Effector memory CD8-positive, alpha-beta T cell (primary cell): ENCODE measurements at regions not wholly inside any gene's neighbourhood (a gene's known extent, or its start where the extent isn't known, plus 50 kb on each side); places are given as distances from the start of the nearest gene placed in this dataset.

Experiments
- ATAC-seq: fragments of 150-1000 bp; cut with Tn5 transposase; replicated peaks from 2 replicates; pipeline ENCODE4 v1.10.0; 2021; ENCODE audit warnings: mild to moderate bottlenecking, moderate library complexity
- DNase-seq, 3 experiments: peaks; one replicate each; pipeline ENCODE4 v3.0.0; 2021
- H3K27ac Mint-ChIP-seq, 2 donors: one replicate each; pipeline ENCODE4 v1.8.0; 2022; ENCODE audit warnings: mild to moderate bottlenecking in 2 of 2, mixed read lengths in 2 of 2, moderate library complexity in 2 of 2
- H3K27me3 Mint-ChIP-seq, 2 donors: one replicate each; pipeline ENCODE4 v1.8.0; 2022; ENCODE audit warnings: mixed read lengths in 2 of 2
- H3K36me3 Mint-ChIP-seq: one replicate; pipeline ENCODE4 v1.8.0; 2022; ENCODE audit warnings: mild to moderate bottlenecking, moderate library complexity, mixed read lengths; ENCODE audit not compliant: insufficient read depth
- H3K4me1 Mint-ChIP-seq, 2 donors: one replicate each; pipeline ENCODE4 v1.8.0; 2022; ENCODE audit warnings: low read depth in 2 of 2, mixed read lengths in 2 of 2
- H3K4me3 Mint-ChIP-seq, 2 donors: one replicate each; pipeline ENCODE4 v1.8.0; 2022; ENCODE audit warnings: mild to moderate bottlenecking in 2 of 2, mixed read lengths in 2 of 2, moderate library complexity in 2 of 2
- H3K9me3 Mint-ChIP-seq, 2 donors: one replicate each; pipeline ENCODE4 v1.8.0; 2022; ENCODE audit warnings: mixed read lengths in 2 of 2

- H3K4me3 Mint-ChIP-seq, result no peak overlapping the region
- H3K27ac Mint-ChIP-seq, result peak overlapping the region in 1 of 2 donors; percentile 64
- H3K27me3 Mint-ChIP-seq, result peaks cover 14% of the 10 kb centered on the region in 2 donors
- ATAC-seq (no peak), DNase-seq (no peak)
- H3K9me3 Mint-ChIP-seq, result peaks cover 0 to 2% of the 10 kb centered on the region in 2 donors
- peaks cover 14 to 15% of the 10 kb centered on the region in 2 donors for H3K4me1 Mint-ChIP-seq
- H3K36me3 Mint-ChIP-seq, result peaks cover 6% of the 10 kb centered on the region
These were observed 52.0 kb upstream of the RANBP6 start for GRCh38 chr9:6067426-6067825.
